ENCODE measurements at regions not wholly inside any gene's neighbourhood (a gene's known extent, or its start where the extent isn't known, plus 50 kb on each side); places are given as distances from the start of the nearest gene placed in this dataset.

- Mint-ChIP-seq H3K9me3 (ENCODE audit: unreplicated experiment) (no peaks in the 10 kb centered on the region), H3K4me1 (ENCODE audit: unreplicated experiment) (peaks cover 23% of the 10 kb centered on the region), H3K27me3 (ENCODE audit: unreplicated experiment) (peaks cover 5% of the 10 kb centered on the region), H3K4me3 (ENCODE audit: unreplicated experiment) (no peak overlapping the region), H3K36me3 (ENCODE audit: low read depth, unreplicated experiment) (no peaks in the 10 kb centered on the region), H3K27ac (ENCODE audit: unreplicated experiment) (peak overlapping the region; percentile 94)
- TF ChIP-seq, protein P1, sequence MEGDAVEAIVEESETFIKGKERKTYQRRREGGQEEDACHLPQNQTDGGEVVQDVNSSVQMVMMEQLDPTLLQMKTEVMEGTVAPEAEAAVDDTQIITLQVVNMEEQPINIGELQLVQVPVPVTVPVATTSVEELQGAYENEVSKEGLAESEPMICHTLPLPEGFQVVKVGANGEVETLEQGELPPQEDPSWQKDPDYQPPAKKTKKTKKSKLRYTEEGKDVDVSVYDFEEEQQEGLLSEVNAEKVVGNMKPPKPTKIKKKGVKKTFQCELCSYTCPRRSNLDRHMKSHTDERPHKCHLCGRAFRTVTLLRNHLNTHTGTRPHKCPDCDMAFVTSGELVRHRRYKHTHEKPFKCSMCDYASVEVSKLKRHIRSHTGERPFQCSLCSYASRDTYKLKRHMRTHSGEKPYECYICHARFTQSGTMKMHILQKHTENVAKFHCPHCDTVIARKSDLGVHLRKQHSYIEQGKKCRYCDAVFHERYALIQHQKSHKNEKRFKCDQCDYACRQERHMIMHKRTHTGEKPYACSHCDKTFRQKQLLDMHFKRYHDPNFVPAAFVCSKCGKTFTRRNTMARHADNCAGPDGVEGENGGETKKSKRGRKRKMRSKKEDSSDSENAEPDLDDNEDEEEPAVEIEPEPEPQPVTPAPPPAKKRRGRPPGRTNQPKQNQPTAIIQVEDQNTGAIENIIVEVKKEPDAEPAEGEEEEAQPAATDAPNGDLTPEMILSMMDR (IDR thresholded peaks at IDR 0.05; ENCODE audit: unreplicated experiment): no peak
- DNase-seq (ENCODE audit: low spot score): no peak
Observed at GRCh38 chr12:124111006-124111405, 138.0 kb downstream of the ZNF664 start.

GRCh38 chr12:124114316-124114715 is 141.3 kb downstream of the ZNF664 start:
- TF ChIP-seq, protein P1 (IDR thresholded peaks at IDR 0.05; ENCODE audit: unreplicated experiment): no peak
- H3K36me3 Mint-ChIP-seq (ENCODE audit: low read depth, unreplicated experiment): no peaks in the 10 kb centered on the region
- peaks cover 10% of the 10 kb centered on the region for H3K27me3 Mint-ChIP-seq (ENCODE audit: unreplicated experiment)
- no peak overlapping the region for H3K4me3 Mint-ChIP-seq (ENCODE audit: unreplicated experiment)
- H3K27ac Mint-ChIP-seq (ENCODE audit: unreplicated experiment): no peak overlapping the region
- peaks cover 23% of the 10 kb centered on the region for H3K4me1 Mint-ChIP-seq (ENCODE audit: unreplicated experiment)
- DNase-seq (ENCODE audit: low spot score): no peak
- H3K9me3 Mint-ChIP-seq (ENCODE audit: unreplicated experiment): no peaks in the 10 kb centered on the region

GRCh38 chr12:124115496-124115895 is 142.5 kb downstream of the ZNF664 start:
- DNase-seq (ENCODE audit: low spot score): no peak
- no peaks in the 10 kb centered on the region for H3K36me3 Mint-ChIP-seq (ENCODE audit: low read depth, unreplicated experiment)
- H3K4me3 Mint-ChIP-seq (ENCODE audit: unreplicated experiment): no peak overlapping the region
- no peak overlapping the region for H3K27ac Mint-ChIP-seq (ENCODE audit: unreplicated experiment)
- no peaks in the 10 kb centered on the region for H3K9me3 Mint-ChIP-seq (ENCODE audit: unreplicated experiment)
- peaks cover 10% of the 10 kb centered on the region for H3K27me3 Mint-ChIP-seq (ENCODE audit: unreplicated experiment)
- peaks cover 15% of the 10 kb centered on the region for H3K4me1 Mint-ChIP-seq (ENCODE audit: unreplicated experiment)
- TF ChIP-seq, protein P1 (IDR thresholded peaks at IDR 0.05; ENCODE audit: unreplicated experiment): no peak

DNA sequence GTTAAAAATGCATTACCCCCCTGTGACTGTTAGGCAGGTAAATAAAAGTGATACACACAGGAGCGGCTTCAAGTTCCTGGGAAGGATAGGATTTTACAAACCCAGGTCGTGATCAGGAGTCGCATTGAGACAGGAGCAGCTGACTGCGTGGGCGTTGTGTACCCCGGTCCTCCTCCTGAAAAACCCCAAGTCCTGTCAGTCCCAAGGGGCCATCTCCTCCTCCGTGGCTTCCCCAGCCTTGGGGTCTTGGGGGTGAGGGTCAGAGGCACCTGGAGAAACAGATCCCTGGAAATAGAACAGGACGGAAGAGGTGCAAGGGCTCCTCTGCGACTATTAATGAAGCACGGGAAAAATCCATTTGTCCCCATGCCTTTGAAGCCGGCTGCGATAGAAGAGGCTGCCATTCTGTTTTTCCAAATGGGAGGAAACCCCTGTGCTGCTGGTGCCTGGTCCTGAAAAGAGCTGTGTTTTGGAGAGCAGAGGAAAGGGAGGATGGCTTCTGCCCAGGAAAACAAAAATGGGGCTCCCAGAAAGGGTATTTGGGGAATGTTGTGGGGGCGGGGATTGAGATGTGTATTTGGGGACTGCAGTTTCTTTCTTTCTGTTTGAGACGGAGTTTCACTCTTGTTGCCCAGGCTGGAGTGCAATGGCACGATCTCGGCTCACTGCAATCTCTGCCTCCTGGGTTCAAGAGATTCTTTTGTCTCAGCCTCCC is 143.1 kb downstream of the ZNF664 start:
- H3K27ac Mint-ChIP-seq (ENCODE audit: unreplicated experiment): no peak overlapping the region

GRCh38 chr12:124120739-124121138 is 147.7 kb downstream of the ZNF664 start:
- no peaks in the 10 kb centered on the region for H3K9me3 Mint-ChIP-seq (ENCODE audit: unreplicated experiment)
- H3K27ac Mint-ChIP-seq (ENCODE audit: unreplicated experiment): no peak overlapping the region
- TF ChIP-seq, protein P1 (IDR thresholded peaks at IDR 0.05; ENCODE audit: unreplicated experiment): no peak
- no peaks in the 10 kb centered on the region for H3K36me3 Mint-ChIP-seq (ENCODE audit: low read depth, unreplicated experiment)
- no peak overlapping the region for H3K4me3 Mint-ChIP-seq (ENCODE audit: unreplicated experiment)
- H3K27me3 Mint-ChIP-seq (ENCODE audit: unreplicated experiment): peaks cover 7% of the 10 kb centered on the region
- peaks cover 4% of the 10 kb centered on the region for H3K4me1 Mint-ChIP-seq (ENCODE audit: unreplicated experiment)
- DNase-seq (ENCODE audit: low spot score): no peak

More for the DNA sequence above, 143.1 kb downstream of the ZNF664 start:
- Mint-ChIP-seq H3K4me1 (ENCODE audit: unreplicated experiment) (peaks cover 9% of the 10 kb centered on the region), H3K36me3 (ENCODE audit: low read depth, unreplicated experiment) (no peaks in the 10 kb centered on the region), H3K9me3 (ENCODE audit: unreplicated experiment) (no peaks in the 10 kb centered on the region), H3K27me3 (ENCODE audit: unreplicated experiment) (peaks cover 10% of the 10 kb centered on the region), H3K4me3 (ENCODE audit: unreplicated experiment) (no peak overlapping the region)
- TF ChIP-seq, protein P1 (IDR thresholded peaks at IDR 0.05; ENCODE audit: unreplicated experiment): no peak
- DNase-seq (ENCODE audit: low spot score): no peak

All from endothelial cell (in vitro differentiated cells).